OCI-LY7 (cell line): ENCODE measurements at regions not wholly inside any gene's neighbourhood (a gene's known extent, or its start where the extent isn't known, plus 50 kb on each side); places are given as distances from the start of the nearest gene placed in this dataset.

Experiments
- BruUV-seq: library from RNA; stranded (reverse); fragments of 400-500 nt; replicated peaks from 2 replicates; lab custom pipeline; 2021; lab: Mats Ljungman, UMichigan
- CTCF ChIA-PET: fragments of 300-600 bp; sonication (Branson Sonifier 250); formaldehyde crosslinking; loops from one replicate; lab custom pipeline; 2022; ENCODE audit warnings: antibody characterized with exemption; ENCODE audit not compliant: unreplicated experiment; lab: Charles Lee
- POLR2A ChIA-PET: fragments of 300-600 bp; sonication (Branson Sonifier 250); formaldehyde crosslinking; loops from one replicate; lab custom pipeline; 2022; ENCODE audit warnings: antibody characterized with exemption; lab: Charles Lee
- DNase-seq: peaks from one replicate; pipeline ENCODE4 v3.0.0-alpha.2; 2015; ENCODE audit warnings: low spot score
- H2AFZ ChIP-seq: fragments of 200-600 bp; sonication (generic), shearing (Covaris generic); 2 replicates; pipeline ENCODE4 v1.6.1; 2014; ENCODE audit warnings: mild to moderate bottlenecking, antibody characterized with exemption, low read length, moderate library complexity
- H3K27ac ChIP-seq: fragments of 200-600 bp; sonication (generic); 2 replicates; pipeline ENCODE4 v1.5.1; 2014; ENCODE audit warnings: mixed run types, low read depth, mild to moderate bottlenecking, moderate library complexity, low read length, inconsistent platforms; ENCODE audit not compliant: poor library complexity, severe bottlenecking
- H3K36me3 ChIP-seq: fragments of 200-600 bp; sonication (generic); 2 replicates; pipeline ENCODE4 v1.6.1; 2014; ENCODE audit warnings: mild to moderate bottlenecking, antibody characterized with exemption, low read length, moderate library complexity, mixed read lengths; ENCODE audit not compliant: insufficient read depth
- H3K4me1 ChIP-seq: fragments of 200-600 bp; sonication (generic); 2 replicates; pipeline ENCODE4 v1.5.1; 2014; ENCODE audit warnings: mild to moderate bottlenecking, low read length; ENCODE audit not compliant: insufficient read depth, poor library complexity, severe bottlenecking
- H3K4me2 ChIP-seq: fragments of 200-600 bp; sonication (generic); 2 replicates; pipeline ENCODE4 v1.6.1; 2014; ENCODE audit warnings: mild to moderate bottlenecking, low read length
- H3K4me3 ChIP-seq: fragments of 200-600 bp; sonication (generic); 2 replicates; pipeline ENCODE4 v1.5.1; 2014; ENCODE audit warnings: mild to moderate bottlenecking, low read depth, low read length; ENCODE audit not compliant: poor library complexity, severe bottlenecking
- H3K79me2 ChIP-seq: fragments of 200-600 bp; sonication (generic); 2 replicates; pipeline ENCODE4 v1.6.1; 2016; ENCODE audit warnings: low read depth, mild to moderate bottlenecking, low read length, moderate library complexity, mixed read lengths; ENCODE audit not compliant: insufficient read depth
- H3K9me2 ChIP-seq: fragments of 200-600 bp; sonication (generic); 2 replicates; pipeline ENCODE4 v1.6.1; 2016; ENCODE audit warnings: mild to moderate bottlenecking, low read length, mixed read lengths; ENCODE audit not compliant: insufficient read depth
- H3K9me3 ChIP-seq: fragments of 200-600 bp; sonication (generic); 2 replicates; pipeline ENCODE4 v1.6.1; 2014; ENCODE audit warnings: mild to moderate bottlenecking, mixed run types, low read length, mixed read lengths
- H4K20me1 ChIP-seq: fragments of 200-600 bp; sonication (generic); 2 replicates; pipeline ENCODE4 v1.6.1; 2014; ENCODE audit warnings: mild to moderate bottlenecking, antibody characterized with exemption, low read length, moderate library complexity, mixed read lengths; ENCODE audit not compliant: insufficient read depth
- EZH2phosphoT487 ChIP-seq: fragments of 200-600 bp; sonication (generic); IDR thresholded peaks from 2 replicates; pipeline ENCODE4 v1.6.1; 2018; ENCODE audit warnings: low read depth, borderline replicate concordance, mild to moderate bottlenecking, mixed run types, antibody characterized with exemption, low read length, moderate library complexity, mixed read lengths
- intact Hi-C: fragments of 100-400 bp; cut with micrococcal nuclease; formaldehyde crosslinking; loops from one replicate; pipeline ENCODE4 v1.10.0; 2022; ENCODE audit not compliant: unreplicated experiment
- TF ChIP-seq, protein P1 (sequence below): fragments of 200-600 bp; sonication (generic); conservative IDR thresholded peaks from 2 replicates; pipeline ENCODE4 v1.5.1; 2014; ENCODE audit warnings: mild to moderate bottlenecking, antibody characterized with exemption, low read length, moderate library complexity, mixed read lengths

GRCh38 chr6:19979986-19980385 lies 142.8 kb downstream of the ID4 start:
- BruUV-seq, result no TSS peak
- Histone ChIP-seq H3K9me3 (no peaks in the 10 kb centered on the region), H3K36me3 (no peaks in the 10 kb centered on the region), H3K4me3 (no peak overlapping the region), H3K4me2 (no peak overlapping the region), H3K9me2 (no peaks in the 10 kb centered on the region), H3K4me1 (no peaks in the 10 kb centered on the region), H3K79me2 (no peaks in the 10 kb centered on the region), H2AFZ (no peak overlapping the region), H3K27ac (no peak overlapping the region), H4K20me1 (no peaks in the 10 kb centered on the region)
- intact Hi-C loops, result no loop called here
- no peak for DNase-seq
- TF ChIP-seq, protein P1, sequence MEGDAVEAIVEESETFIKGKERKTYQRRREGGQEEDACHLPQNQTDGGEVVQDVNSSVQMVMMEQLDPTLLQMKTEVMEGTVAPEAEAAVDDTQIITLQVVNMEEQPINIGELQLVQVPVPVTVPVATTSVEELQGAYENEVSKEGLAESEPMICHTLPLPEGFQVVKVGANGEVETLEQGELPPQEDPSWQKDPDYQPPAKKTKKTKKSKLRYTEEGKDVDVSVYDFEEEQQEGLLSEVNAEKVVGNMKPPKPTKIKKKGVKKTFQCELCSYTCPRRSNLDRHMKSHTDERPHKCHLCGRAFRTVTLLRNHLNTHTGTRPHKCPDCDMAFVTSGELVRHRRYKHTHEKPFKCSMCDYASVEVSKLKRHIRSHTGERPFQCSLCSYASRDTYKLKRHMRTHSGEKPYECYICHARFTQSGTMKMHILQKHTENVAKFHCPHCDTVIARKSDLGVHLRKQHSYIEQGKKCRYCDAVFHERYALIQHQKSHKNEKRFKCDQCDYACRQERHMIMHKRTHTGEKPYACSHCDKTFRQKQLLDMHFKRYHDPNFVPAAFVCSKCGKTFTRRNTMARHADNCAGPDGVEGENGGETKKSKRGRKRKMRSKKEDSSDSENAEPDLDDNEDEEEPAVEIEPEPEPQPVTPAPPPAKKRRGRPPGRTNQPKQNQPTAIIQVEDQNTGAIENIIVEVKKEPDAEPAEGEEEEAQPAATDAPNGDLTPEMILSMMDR, result no peak
- no peak for TF ChIP-seq EZH2phosphoT487
- CTCF ChIA-PET, result no interaction called here
- POLR2A ChIA-PET, result no interaction called here

DNA sequence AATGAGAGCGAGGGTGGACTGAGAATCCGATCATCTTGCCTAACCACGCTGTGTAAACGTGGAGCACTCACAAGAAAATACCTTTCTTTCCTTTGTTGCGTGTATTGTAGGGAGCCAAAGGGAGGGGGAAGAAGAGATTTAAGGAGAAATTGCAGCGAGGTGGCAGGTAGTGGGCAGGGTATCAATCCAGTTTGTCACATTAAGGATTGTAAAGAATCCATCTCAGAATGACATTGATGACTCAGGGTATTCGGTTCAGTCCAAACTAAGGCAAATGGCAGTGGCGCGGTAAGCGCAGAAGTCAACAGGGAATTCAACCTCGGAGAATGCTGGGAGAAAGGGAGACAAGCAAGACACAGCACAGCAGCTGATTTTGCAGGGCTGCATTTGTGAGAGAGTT lies 146.2 kb downstream of the ID4 start:
- Histone ChIP-seq H3K4me2 (no peak overlapping the region), H3K9me2 (no peaks in the 10 kb centered on the region), H3K36me3 (no peaks in the 10 kb centered on the region), H3K27ac (no peak overlapping the region), H3K79me2 (no peaks in the 10 kb centered on the region), H2AFZ (no peak overlapping the region), H3K4me1 (no peaks in the 10 kb centered on the region), H4K20me1 (no peaks in the 10 kb centered on the region), H3K4me3 (no peak overlapping the region), H3K9me3 (no peaks in the 10 kb centered on the region)
- intact Hi-C loops, result no loop called here
- no peak for TF ChIP-seq EZH2phosphoT487
- TF ChIP-seq, protein P1, result no peak
- CTCF ChIA-PET, result no interaction called here
- no TSS peak for BruUV-seq
- no peak for DNase-seq
- POLR2A ChIA-PET, result no interaction called here

GRCh38 chr6:19986691-19987438 lies 149.7 kb downstream of the ID4 start:
- H4K20me1 ChIP-seq, result no peaks in the 10 kb centered on the region
- no peak overlapping the region for H3K27ac ChIP-seq
- no peak overlapping the region for H3K4me3 ChIP-seq
- no peak for DNase-seq
- no peaks in the 10 kb centered on the region for H3K79me2 ChIP-seq
- intact Hi-C loops, result no loop called here
- H3K4me1 ChIP-seq, result no peaks in the 10 kb centered on the region
- H3K9me2 ChIP-seq, result no peaks in the 10 kb centered on the region
- no peak overlapping the region for H3K4me2 ChIP-seq
- no peak overlapping the region for H2AFZ ChIP-seq
- H3K9me3 ChIP-seq, result no peaks in the 10 kb centered on the region
- ChIA-PET POLR2A (interaction anchor here (0.5 to 0.9 kb wide), 4 partner anchors 12 to 1010 kb away, joined by 3 to 5 read pairs (median 3); no protein-coding TSS in a partner anchor), CTCF (no interaction called here)
- BruUV-seq, result no TSS peak
- no peaks in the 10 kb centered on the region for H3K36me3 ChIP-seq
- TF ChIP-seq EZH2phosphoT487, result no peak
- TF ChIP-seq, protein P1, result no peak
